Activated effector memory CD4-positive, alpha-beta T cell treated with anti-CD3 and anti-CD28 coated beads, Interleukin-2, amount 50 U/mL, for 16 hours (primary cell): ENCODE measurements at regions not wholly inside any gene's neighbourhood (a gene's known extent, or its start where the extent isn't known, plus 50 kb on each side); places are given as distances from the start of the nearest gene placed in this dataset.

Source experiments
- DNase-seq: peaks from one replicate; pipeline ENCODE4 v3.0.0-alpha.2; 2020

- peak; percentile 47 for DNase-seq
These were observed 50.2 kb upstream of the FGF3 start for GRCh38 chr11:69869311-69869939.

- DNase-seq, result no peak
These were observed 51.5 kb upstream of the FGF3 start for GRCh38 chr11:69870766-69871165.

GRCh38 chr11:69873166-69874077 lies 54.2 kb upstream of the FGF3 start:
- DNase-seq, result peak; percentile 33

- peak; percentile 34 for DNase-seq
These were observed 55.2 kb upstream of the FGF3 start for GRCh38 chr11:69874178-69874983.

- DNase-seq, result peak; percentile 50
These were observed 55.9 kb upstream of the FGF3 start for GRCh38 chr11:69874984-69875624.

- DNase-seq, result peak; percentile 27
These were observed 56.8 kb upstream of the FGF3 start for GRCh38 chr11:69876013-69876412.

- DNase-seq, result peak; percentile 28
These were observed 58.0 kb upstream of the FGF3 start for GRCh38 chr11:69877235-69877634.

GRCh38 chr11:69877704-69878103 lies 58.5 kb upstream of the FGF3 start:
- peak; percentile 8 for DNase-seq

- peak; percentile 41 for DNase-seq
These were observed 59.1 kb upstream of the FGF3 start for GRCh38 chr11:69878144-69878883.

GRCh38 chr11:69878927-69879728 lies 59.9 kb upstream of the FGF3 start:
- peak; percentile 34 for DNase-seq

- DNase-seq, result no peak
These were observed 60.5 kb upstream of the FGF3 start for GRCh38 chr11:69879729-69880005.

GRCh38 chr11:69880041-69880825 lies 61.0 kb upstream of the FGF3 start:
- peak; percentile 61 for DNase-seq

- DNase-seq, result peak; percentile 51
These were observed 61.7 kb upstream of the FGF3 start for GRCh38 chr11:69880826-69881445.

GRCh38 chr11:69881467-69882269 lies 62.5 kb upstream of the FGF3 start:
- DNase-seq, result no peak

- no peak for DNase-seq
These were observed 63.0 kb upstream of the FGF3 start for GRCh38 chr11:69882270-69882608.

- DNase-seq, result no peak
These were observed 64.4 kb upstream of the FGF3 start for GRCh38 chr11:69883292-69884255.

- DNase-seq, result no peak
These were observed 65.1 kb upstream of the FGF3 start for GRCh38 chr11:69884286-69884685.

- no peak for DNase-seq
These were observed 65.5 kb upstream of the FGF3 start for GRCh38 chr11:69884751-69885150.
